ENCODE measurements at regions not wholly inside any gene's neighbourhood (a gene's known extent, or its start where the extent isn't known, plus 50 kb on each side); places are given as distances from the start of the nearest gene placed in this dataset.

GRCh38 chr7:27395626-27396025 lies 153.0 kb downstream of the EVX1 start:
- Histone ChIP-seq H3K79me2 (ENCODE audit: insufficient read depth, low read length) (no peaks in the 10 kb centered on the region), H3K27me3 (ENCODE audit: insufficient read depth, low read length, poor library complexity, severe bottlenecking) (no peaks in the 10 kb centered on the region), H3K4me3 (ENCODE audit: low read length, poor library complexity, severe bottlenecking) (no peak overlapping the region), H3K9me3 (ENCODE audit: insufficient read depth, low read depth, low read length) (no peaks in the 10 kb centered on the region), H3K4me1 (ENCODE audit: insufficient read depth, low read length, poor library complexity, severe bottlenecking) (no peaks in the 10 kb centered on the region), H3K9ac (ENCODE audit: low read depth, low read length, poor library complexity, severe bottlenecking) (no peak overlapping the region), H3K36me3 (ENCODE audit: insufficient read depth, low read length) (no peaks in the 10 kb centered on the region), H4K20me1 (ENCODE audit: insufficient read depth, low read length, poor library complexity, severe bottlenecking) (no peaks in the 10 kb centered on the region), H3K9me2 (replicated peaks; ENCODE audit: low read depth, low read length) (no peaks in the 10 kb centered on the region), H2AFZ (ENCODE audit: low read length) (no peak overlapping the region), H3K4me2 (ENCODE audit: low read depth, low read length, poor library complexity, severe bottlenecking) (no peak overlapping the region), H3F3A (ENCODE audit: low read depth) (no peaks in the 10 kb centered on the region)
- TF ChIP-seq CTCF (conservative IDR thresholded peaks at IDR 0.05; ENCODE audit: low read length) (no peak), EZH2phosphoT487 (IDR thresholded peaks at IDR 0.05; ENCODE audit: borderline replicate concordance) (no peak)

- Histone ChIP-seq H3K4me3 (ENCODE audit: low read length, poor library complexity, severe bottlenecking) (no peak overlapping the region), H3K36me3 (ENCODE audit: insufficient read depth, low read length) (no peaks in the 10 kb centered on the region), H4K20me1 (ENCODE audit: insufficient read depth, low read length, poor library complexity, severe bottlenecking) (no peaks in the 10 kb centered on the region), H3K79me2 (ENCODE audit: insufficient read depth, low read length) (no peaks in the 10 kb centered on the region), H2AFZ (ENCODE audit: low read length) (no peak overlapping the region), H3K4me1 (ENCODE audit: insufficient read depth, low read length, poor library complexity, severe bottlenecking) (no peaks in the 10 kb centered on the region), H3F3A (ENCODE audit: low read depth) (no peaks in the 10 kb centered on the region), H3K9me3 (ENCODE audit: insufficient read depth, low read depth, low read length) (no peaks in the 10 kb centered on the region), H3K9ac (ENCODE audit: low read depth, low read length, poor library complexity, severe bottlenecking) (no peak overlapping the region), H3K27me3 (ENCODE audit: insufficient read depth, low read length, poor library complexity, severe bottlenecking) (no peaks in the 10 kb centered on the region), H3K4me2 (ENCODE audit: low read depth, low read length, poor library complexity, severe bottlenecking) (no peak overlapping the region), H3K9me2 (replicated peaks; ENCODE audit: low read depth, low read length) (no peaks in the 10 kb centered on the region)
- no peak for TF ChIP-seq CTCF (conservative IDR thresholded peaks at IDR 0.05; ENCODE audit: low read length)
- TF ChIP-seq EZH2phosphoT487 (IDR thresholded peaks at IDR 0.05; ENCODE audit: borderline replicate concordance), result no peak
Observed at GRCh38 chr7:27397503-27397902, 154.9 kb downstream of the EVX1 start.

- H3K4me2 ChIP-seq (ENCODE audit: low read depth, low read length, poor library complexity, severe bottlenecking), result no peak overlapping the region
- H3K4me1 ChIP-seq (ENCODE audit: insufficient read depth, low read length, poor library complexity, severe bottlenecking), result no peaks in the 10 kb centered on the region
- H3K79me2 ChIP-seq (ENCODE audit: insufficient read depth, low read length), result no peaks in the 10 kb centered on the region
- no peaks in the 10 kb centered on the region for H3F3A ChIP-seq (ENCODE audit: low read depth)
- H3K9me2 ChIP-seq (replicated peaks; ENCODE audit: low read depth, low read length), result no peaks in the 10 kb centered on the region
- H2AFZ ChIP-seq (ENCODE audit: low read length), result no peak overlapping the region
- H3K9ac ChIP-seq (ENCODE audit: low read depth, low read length, poor library complexity, severe bottlenecking), result no peak overlapping the region
- no peak overlapping the region for H3K4me3 ChIP-seq (ENCODE audit: low read length, poor library complexity, severe bottlenecking)
- no peaks in the 10 kb centered on the region for H3K9me3 ChIP-seq (ENCODE audit: insufficient read depth, low read depth, low read length)
- no peaks in the 10 kb centered on the region for H4K20me1 ChIP-seq (ENCODE audit: insufficient read depth, low read length, poor library complexity, severe bottlenecking)
- no peaks in the 10 kb centered on the region for H3K36me3 ChIP-seq (ENCODE audit: insufficient read depth, low read length)
- no peak for TF ChIP-seq EZH2phosphoT487 (IDR thresholded peaks at IDR 0.05; ENCODE audit: borderline replicate concordance)
- TF ChIP-seq CTCF (conservative IDR thresholded peaks at IDR 0.05; ENCODE audit: low read length), result no peak
- H3K27me3 ChIP-seq (ENCODE audit: insufficient read depth, low read length, poor library complexity, severe bottlenecking), result no peaks in the 10 kb centered on the region
Observed at GRCh38 chr7:27398851-27399250, 156.2 kb downstream of the EVX1 start.
